ENCODE measurements at regions not wholly inside any gene's neighbourhood (a gene's known extent, or its start where the extent isn't known, plus 50 kb on each side); places are given as distances from the start of the nearest gene placed in this dataset.

- DNase-seq (ENCODE audit: low spot score) = no peak
Observed at GRCh38 chr20:22848364-22848763, 186.7 kb upstream of the SSTR4 start.

- peak; percentile 49 for DNase-seq (ENCODE audit: low spot score)
Observed at GRCh38 chr20:22851679-22852346, 183.3 kb upstream of the SSTR4 start.

- DNase-seq (ENCODE audit: low spot score) = no peak
Observed at GRCh38 chr20:22861231-22861980, 173.7 kb upstream of the SSTR4 start.

- no peak for DNase-seq (ENCODE audit: low spot score)
Observed at GRCh38 chr20:22861990-22862389, 173.1 kb upstream of the SSTR4 start.

GRCh38 chr20:22862671-22863230, 172.4 kb upstream of the SSTR4 start:
- no peak for DNase-seq (ENCODE audit: low spot score)

GRCh38 chr20:22863826-22864225, 171.3 kb upstream of the SSTR4 start:
- no peak for DNase-seq (ENCODE audit: low spot score)

GRCh38 chr20:22866812-22867341, 168.2 kb upstream of the SSTR4 start:
- no peak for DNase-seq (ENCODE audit: low spot score)

- no peak for DNase-seq (ENCODE audit: low spot score)
Observed at GRCh38 chr20:22878166-22878565, 156.9 kb upstream of the SSTR4 start.

GRCh38 chr20:22880277-22880676, 154.8 kb upstream of the SSTR4 start:
- no peak for DNase-seq (ENCODE audit: low spot score)

GRCh38 chr20:22887796-22888195, 147.3 kb upstream of the SSTR4 start:
- no peak for DNase-seq (ENCODE audit: low spot score)

GRCh38 chr20:22890594-22891300, 144.4 kb upstream of the SSTR4 start:
- DNase-seq (ENCODE audit: low spot score) = no peak

GRCh38 chr20:22901164-22901563, 133.9 kb upstream of the SSTR4 start:
- no peak for DNase-seq (ENCODE audit: low spot score)

- no peak for DNase-seq (ENCODE audit: low spot score)
Observed at GRCh38 chr20:22901921-22902320, 133.2 kb upstream of the SSTR4 start.

- DNase-seq (ENCODE audit: low spot score) = no peak
Observed at GRCh38 chr20:22904386-22904785, 130.7 kb upstream of the SSTR4 start.

GRCh38 chr20:22904905-22905304, 130.2 kb upstream of the SSTR4 start:
- DNase-seq (ENCODE audit: low spot score) = no peak

- no peak for DNase-seq (ENCODE audit: low spot score)
Observed at GRCh38 chr20:22905658-22906057, 129.5 kb upstream of the SSTR4 start.

- DNase-seq (ENCODE audit: low spot score) = no peak
Observed at GRCh38 chr20:22908437-22908836, 126.7 kb upstream of the SSTR4 start.

GRCh38 chr20:22908944-22909343, 126.2 kb upstream of the SSTR4 start:
- DNase-seq (ENCODE audit: low spot score) = no peak

- DNase-seq (ENCODE audit: low spot score) = no peak
Observed at GRCh38 chr20:22909436-22909835, 125.7 kb upstream of the SSTR4 start.

GRCh38 chr20:22910287-22910852, 124.7 kb upstream of the SSTR4 start:
- DNase-seq (ENCODE audit: low spot score) = no peak

- no peak for DNase-seq (ENCODE audit: low spot score)
Observed at GRCh38 chr20:22914291-22914690, 120.8 kb upstream of the SSTR4 start.

- no peak for DNase-seq (ENCODE audit: low spot score)
Observed at GRCh38 chr20:22915512-22915911, 119.6 kb upstream of the SSTR4 start.

All from ureter (tissue), 1 donor.